Muscle layer of duodenum (tissue), 2 donors: ENCODE measurements at regions not wholly inside any gene's neighbourhood (a gene's known extent, or its start where the extent isn't known, plus 50 kb on each side); places are given as distances from the start of the nearest gene placed in this dataset.
"Not testable (repeated sequence)": the region's sequence is repeated elsewhere in the genome, so short reads cannot be mapped to it uniquely, and the experiment has no call there.

ENCODE experiments used
- H3K27ac ChIP-seq: one replicate; pipeline ENCODE4 v1.7.0; 2013; ENCODE audit warnings: mild to moderate bottlenecking, low read length
- H3K27me3 ChIP-seq: one replicate; pipeline ENCODE4 v1.7.0; 2013; ENCODE audit warnings: low read depth, mild to moderate bottlenecking, control low read depth, low read length
- H3K36me3 ChIP-seq, 2 donors: one replicate each; pipeline ENCODE4 v1.7.0; 2013; ENCODE audit warnings: low read length in 2 of 2, control low read depth in 1 of 2, mild to moderate bottlenecking in 1 of 2; ENCODE audit not compliant: insufficient read depth in 2 of 2, control insufficient read depth in 1 of 2
- H3K4me1 ChIP-seq, 2 donors: one replicate each; pipeline ENCODE4 v1.7.0; 2013; ENCODE audit warnings: low read length in 2 of 2, mild to moderate bottlenecking in 2 of 2, control low read depth in 1 of 2, moderate library complexity in 1 of 2; ENCODE audit not compliant: insufficient read depth in 2 of 2, control insufficient read depth in 1 of 2
- H3K4me3 ChIP-seq, 2 donors: one replicate each; pipeline ENCODE4 v1.7.0; 2013; ENCODE audit warnings: low read length in 2 of 2, low read depth in 1 of 2, mild to moderate bottlenecking in 1 of 2
- H3K9me3 ChIP-seq, 2 donors: one replicate each; pipeline ENCODE4 v1.7.0; 2013; ENCODE audit warnings: low read length in 2 of 2, control low read depth in 1 of 2, mild to moderate bottlenecking in 1 of 2; ENCODE audit not compliant: control insufficient read depth in 1 of 2
- donor health status: healthy.

DNA sequence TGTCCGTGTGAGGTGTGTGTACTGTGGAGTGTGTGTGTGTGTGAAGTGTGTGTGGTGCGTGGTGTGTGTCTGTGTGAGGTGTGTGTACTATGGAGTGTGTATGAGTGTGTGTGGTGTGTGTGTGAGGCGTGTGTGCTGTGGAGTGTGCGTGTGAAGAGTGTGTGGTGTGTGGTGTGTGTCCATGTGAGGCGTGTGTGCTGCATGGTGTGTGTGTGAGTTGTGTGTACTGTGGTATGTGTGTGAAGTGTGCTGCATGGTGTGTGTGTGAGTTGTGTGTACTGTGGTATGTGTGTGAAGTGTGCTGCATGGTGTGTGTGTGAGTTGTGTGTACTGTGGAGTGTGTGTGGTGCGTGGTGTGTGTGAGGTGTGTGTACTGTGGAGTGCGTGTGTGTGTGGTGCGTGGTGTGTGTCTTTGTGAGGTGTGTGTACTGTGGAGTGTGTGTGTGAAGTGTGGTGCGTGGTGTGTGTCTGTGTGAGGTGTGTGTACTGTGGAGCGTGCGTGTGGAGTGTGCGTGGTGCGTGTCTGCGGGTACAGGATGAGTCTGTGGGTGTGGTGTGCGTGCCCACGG lies 82.4 kb upstream of the PRR5 start:
- H3K27me3 ChIP-seq, H3K4me3 ChIP-seq, H3K4me1 ChIP-seq, H3K9me3 ChIP-seq, H3K36me3 ChIP-seq, H3K27ac ChIP-seq: not testable (repeated sequence)

DNA sequence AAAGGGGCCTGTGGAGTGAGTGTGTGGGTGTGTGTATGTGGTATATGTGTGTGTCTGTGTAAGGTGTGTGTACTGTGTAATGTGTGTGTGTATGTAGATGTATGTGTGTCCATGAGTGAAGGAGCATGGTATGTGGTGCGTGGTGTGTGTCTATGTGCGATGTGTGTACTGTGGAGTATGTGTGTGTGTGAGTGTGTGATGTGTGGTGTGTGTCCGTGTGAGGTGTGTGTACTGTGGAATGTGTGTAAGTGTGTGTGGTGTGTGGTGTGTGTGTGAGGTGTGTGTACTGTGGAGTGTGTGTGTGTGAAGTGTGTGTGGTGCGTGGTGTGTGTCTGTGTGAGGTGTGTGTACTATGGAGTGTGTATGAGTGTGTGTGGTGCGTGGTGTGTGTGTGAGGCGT lies 83.1 kb upstream of the PRR5 start:
- not testable (repeated sequence) for H3K4me3 ChIP-seq, H3K36me3 ChIP-seq, H3K4me1 ChIP-seq, H3K27me3 ChIP-seq, H3K27ac ChIP-seq
- H3K9me3 ChIP-seq = peaks cover 0 to 14% of the 10 kb centered on the region in 2 donors

DNA sequence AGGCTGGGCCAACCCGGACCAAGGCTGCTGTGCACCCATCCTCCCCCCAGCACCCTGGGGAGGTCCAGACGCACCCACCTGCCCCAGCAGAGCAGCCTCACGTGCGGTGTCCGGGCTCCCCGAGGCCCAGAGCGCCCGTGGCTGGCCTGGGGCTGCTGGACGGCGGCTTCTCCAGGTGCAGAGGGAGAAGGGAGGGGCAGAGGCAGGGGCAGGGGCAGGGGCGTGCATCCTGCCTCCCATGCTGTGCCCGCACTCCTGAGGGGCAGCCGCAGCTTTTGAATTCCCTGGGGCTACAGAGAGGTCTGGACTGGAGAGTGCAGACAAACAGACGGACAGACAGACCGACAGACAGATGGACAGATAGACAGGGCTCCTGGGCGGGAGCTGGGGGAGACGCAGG lies 83.6 kb upstream of the PRR5 start:
- Histone ChIP-seq H3K36me3 (no peaks in the 10 kb centered on the region), H3K4me1 (peaks cover 0 to 5% of the 10 kb centered on the region in 2 donors), H3K4me3 (no peak overlapping the region), H3K27me3 (peaks cover 6% of the 10 kb centered on the region), H3K27ac (no peak overlapping the region), H3K9me3 (peaks cover under 1 to 18% of the 10 kb centered on the region in 2 donors)

DNA sequence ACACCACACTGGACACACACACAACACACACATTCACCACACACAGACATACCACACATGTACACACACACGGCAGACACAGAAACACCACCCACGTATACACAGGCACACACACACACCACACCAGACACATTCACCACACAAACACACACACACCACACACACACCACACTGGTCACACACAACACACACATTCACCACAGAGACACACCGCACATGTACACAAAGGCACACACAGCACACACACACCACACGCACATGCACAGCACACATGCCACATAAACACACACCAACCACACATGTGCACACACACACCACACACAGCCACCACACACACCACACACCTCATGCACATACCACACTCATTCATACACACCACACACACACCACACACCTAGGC lies 84.2 kb upstream of the PRR5 start:
- H3K27ac ChIP-seq = no peak overlapping the region
- H3K4me1 ChIP-seq = peaks cover 0 to 5% of the 10 kb centered on the region in 2 donors
- H3K36me3 ChIP-seq = no peaks in the 10 kb centered on the region
- H3K4me3 ChIP-seq = no peak overlapping the region
- H3K27me3 ChIP-seq = peaks cover 6% of the 10 kb centered on the region
- peaks cover 3 to 20% of the 10 kb centered on the region in 2 donors for H3K9me3 ChIP-seq

DNA sequence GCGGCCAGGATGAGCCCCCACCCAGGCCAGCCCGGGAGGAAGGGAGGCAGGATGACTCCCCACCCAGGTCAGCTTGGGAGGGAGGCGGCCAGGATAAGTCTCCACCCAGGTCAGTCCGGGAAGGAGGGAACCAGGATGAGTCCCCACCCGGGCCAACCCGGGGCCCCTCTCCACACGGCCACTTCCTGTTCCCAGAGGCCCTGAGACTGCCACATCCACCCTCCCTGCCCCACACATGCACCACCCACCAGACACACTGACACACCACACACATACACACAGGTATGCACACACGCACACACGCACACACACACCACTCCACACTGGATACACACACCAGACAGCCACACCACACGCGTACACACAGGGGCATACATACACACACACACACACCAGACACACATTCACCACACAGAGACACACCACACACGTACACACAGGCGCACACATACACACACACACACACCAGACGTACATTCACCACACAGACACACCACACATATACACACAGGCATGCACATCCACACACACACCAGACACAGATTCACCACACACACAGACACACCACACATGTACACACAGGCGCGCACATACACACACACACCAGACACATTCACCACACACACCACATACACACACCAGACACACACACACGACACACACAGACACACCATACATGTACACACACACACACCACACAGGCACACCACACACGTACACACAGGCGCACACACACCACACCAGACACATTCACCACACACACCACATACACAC lies 84.9 kb upstream of the PRR5 start:
- Histone ChIP-seq H3K36me3 (no peaks in the 10 kb centered on the region), H3K4me3 (no peak overlapping the region)

GRCh38 chr22:44616461-44616860 lies 85.5 kb upstream of the PRR5 start:
- Histone ChIP-seq H3K4me3 (no peak overlapping the region), H3K4me1 (peaks cover 0 to 5% of the 10 kb centered on the region in 2 donors), H3K36me3 (no peaks in the 10 kb centered on the region), H3K27ac (no peak overlapping the region), H3K9me3 (peaks cover 12 to 33% of the 10 kb centered on the region in 2 donors), H3K27me3 (peaks cover 6% of the 10 kb centered on the region)

More for the DNA sequence above, 84.9 kb upstream of the PRR5 start:
- peaks cover 0 to 5% of the 10 kb centered on the region in 2 donors for H3K4me1 ChIP-seq
- H3K27me3 ChIP-seq = peaks cover 6% of the 10 kb centered on the region
- no peak overlapping the region for H3K27ac ChIP-seq
- H3K9me3 ChIP-seq = peaks cover 6 to 27% of the 10 kb centered on the region in 2 donors

DNA sequence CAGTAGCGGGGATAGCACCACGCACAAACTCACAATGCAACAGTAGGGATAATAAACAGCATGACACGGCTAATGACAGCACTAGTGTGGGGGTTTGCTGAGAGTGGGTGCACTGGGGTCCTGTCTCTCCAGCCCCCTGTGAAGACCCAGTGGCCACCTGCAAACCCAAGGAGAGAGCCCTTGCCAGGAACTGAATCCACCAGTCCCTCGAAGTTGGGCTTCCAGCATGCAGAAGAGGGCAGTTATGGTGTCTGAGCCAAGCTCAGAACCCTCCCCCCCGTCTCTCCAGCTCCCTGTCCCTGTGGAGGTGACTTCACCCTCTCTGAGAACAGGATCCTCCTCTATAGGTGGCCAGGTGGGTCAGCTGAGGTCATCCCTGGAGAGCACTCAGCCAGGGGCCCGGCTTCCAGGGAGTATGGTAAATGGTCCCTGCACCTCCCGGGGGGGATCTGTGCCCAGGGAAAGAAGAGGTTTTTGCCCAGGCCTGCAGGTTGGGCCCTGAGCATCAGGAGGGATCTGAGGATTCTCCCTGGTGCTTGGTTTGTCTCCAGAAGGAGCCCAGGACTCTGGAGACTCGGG lies 86.3 kb upstream of the PRR5 start:
- Histone ChIP-seq H3K4me1 (peaks cover 0 to 5% of the 10 kb centered on the region in 2 donors), H3K4me3 (no peak overlapping the region), H3K9me3 (peaks cover 16 to 40% of the 10 kb centered on the region in 2 donors), H3K27me3 (peaks cover 6% of the 10 kb centered on the region), H3K27ac (no peak overlapping the region), H3K36me3 (no peaks in the 10 kb centered on the region)

GRCh38 chr22:44615146-44615545 lies 86.9 kb upstream of the PRR5 start:
- Histone ChIP-seq H3K4me3 (no peak overlapping the region), H3K9me3 (peaks cover 16 to 42% of the 10 kb centered on the region in 2 donors), H3K36me3 (no peaks in the 10 kb centered on the region), H3K27ac (no peak overlapping the region), H3K27me3 (peaks cover 6% of the 10 kb centered on the region), H3K4me1 (peaks cover 0 to under 1% of the 10 kb centered on the region in 2 donors)

DNA sequence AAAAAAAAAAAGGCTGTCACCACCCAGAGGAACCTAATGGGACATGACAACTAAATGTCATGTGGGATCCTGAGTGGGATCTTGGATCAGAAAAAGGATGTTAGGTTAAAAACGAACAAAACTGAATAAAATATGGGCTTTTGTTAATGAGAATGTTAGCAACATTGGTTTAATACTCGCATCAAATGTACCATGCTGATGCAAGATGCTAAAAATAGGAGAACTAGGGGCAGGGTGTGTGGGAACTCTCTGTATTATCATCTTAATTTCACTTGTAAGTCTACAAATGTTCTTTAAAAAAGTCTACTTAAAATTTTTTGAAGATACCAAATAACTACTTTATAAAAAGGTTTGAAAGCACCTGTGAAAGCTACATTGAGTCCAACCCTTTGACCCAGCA lies 88.8 kb upstream of the PRR5 start:
- peaks cover 16 to 46% of the 10 kb centered on the region in 2 donors for H3K9me3 ChIP-seq
- no peak overlapping the region for H3K4me3 ChIP-seq
- peaks cover 6% of the 10 kb centered on the region for H3K27me3 ChIP-seq
- H3K36me3 ChIP-seq = no peaks in the 10 kb centered on the region
- H3K4me1 ChIP-seq = no peaks in the 10 kb centered on the region
- no peak overlapping the region for H3K27ac ChIP-seq

- Histone ChIP-seq H3K27ac (no peak overlapping the region), H3K4me3 (no peak overlapping the region), H3K27me3 (no peaks in the 10 kb centered on the region), H3K9me3 (peaks cover 16 to 46% of the 10 kb centered on the region in 2 donors), H3K4me1 (no peaks in the 10 kb centered on the region), H3K36me3 (no peaks in the 10 kb centered on the region)
These were observed 90.0 kb upstream of the PRR5 start for GRCh38 chr22:44611880-44612496.

- Histone ChIP-seq H3K9me3 (peaks cover 16 to 43% of the 10 kb centered on the region in 2 donors), H3K27ac (no peak overlapping the region), H3K36me3 (no peaks in the 10 kb centered on the region), H3K27me3 (no peaks in the 10 kb centered on the region), H3K4me3 (no peak overlapping the region), H3K4me1 (no peaks in the 10 kb centered on the region)
These were observed 91.9 kb upstream of the PRR5 start for GRCh38 chr22:44610071-44610470.
